ENCODE measurements at regions not wholly inside any gene's neighbourhood (a gene's known extent, or its start where the extent isn't known, plus 50 kb on each side); places are given as distances from the start of the nearest gene placed in this dataset.

DNA sequence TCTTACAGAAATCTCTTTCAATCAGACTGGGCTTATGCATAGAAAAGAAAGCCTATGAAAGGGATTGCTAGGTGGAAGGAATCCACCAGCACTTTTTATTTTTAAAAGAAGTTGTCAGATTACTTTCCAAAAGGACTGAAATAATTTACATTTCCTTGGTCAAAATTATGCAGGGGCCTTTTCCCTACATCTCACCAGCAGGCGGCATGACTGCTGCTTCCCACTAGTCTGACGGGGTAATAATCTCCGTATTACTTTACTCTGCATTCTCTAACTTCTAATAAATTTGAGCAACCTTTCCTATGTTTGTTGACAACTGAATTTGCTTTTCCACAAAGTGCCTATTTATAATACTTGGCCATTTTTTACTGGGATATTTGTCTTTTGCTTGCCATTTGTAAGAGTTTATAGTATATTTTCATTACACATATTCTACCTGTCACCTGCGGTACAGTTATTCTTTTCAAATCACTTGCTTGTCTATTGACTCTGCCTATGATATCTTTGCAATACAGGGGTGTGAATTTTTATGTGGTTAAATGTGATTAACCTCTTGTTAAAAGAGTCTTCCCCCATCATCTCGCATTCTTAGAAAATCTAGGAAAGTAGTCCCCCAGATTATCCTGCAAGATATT lies 51.9 kb upstream of the USP47 start:
- Mint-ChIP-seq H3K27me3 (peaks cover 9 to 17% of the 10 kb centered on the region in 2 donors), H3K4me1 (peaks cover 0 to 2% of the 10 kb centered on the region in 2 donors), H3K27ac (no peak overlapping the region), H3K9me3 (no peaks in the 10 kb centered on the region), H3K36me3 (no peaks in the 10 kb centered on the region), H3K4me3 (no peak overlapping the region)
- no peak for ATAC-seq (replicated peaks)
- DNase-seq: no peak

- Mint-ChIP-seq H3K4me1 (peaks cover 0 to 2% of the 10 kb centered on the region in 2 donors), H3K9me3 (no peaks in the 10 kb centered on the region), H3K4me3 (no peak overlapping the region), H3K27me3 (peaks cover 17 to 19% of the 10 kb centered on the region in 2 donors), H3K36me3 (no peaks in the 10 kb centered on the region), H3K27ac (no peak overlapping the region)
- DNase-seq (no peak), ATAC-seq (replicated peaks) (peak; percentile 25 to 33)
Measured at GRCh38 chr11:11788063-11788710, 53.6 kb upstream of the USP47 start.

- peaks cover 17 to 18% of the 10 kb centered on the region in 2 donors for H3K27me3 Mint-ChIP-seq
- no peaks in the 10 kb centered on the region for H3K36me3 Mint-ChIP-seq
- peaks cover 0 to 2% of the 10 kb centered on the region in 2 donors for H3K4me1 Mint-ChIP-seq
- DNase-seq (peak; percentile 48), ATAC-seq (replicated peaks) (peak; percentile 90 to 92)
- no peak overlapping the region for H3K4me3 Mint-ChIP-seq
- no peaks in the 10 kb centered on the region for H3K9me3 Mint-ChIP-seq
- no peak overlapping the region for H3K27ac Mint-ChIP-seq
Measured at GRCh38 chr11:11787305-11788062, 54.3 kb upstream of the USP47 start.

DNA sequence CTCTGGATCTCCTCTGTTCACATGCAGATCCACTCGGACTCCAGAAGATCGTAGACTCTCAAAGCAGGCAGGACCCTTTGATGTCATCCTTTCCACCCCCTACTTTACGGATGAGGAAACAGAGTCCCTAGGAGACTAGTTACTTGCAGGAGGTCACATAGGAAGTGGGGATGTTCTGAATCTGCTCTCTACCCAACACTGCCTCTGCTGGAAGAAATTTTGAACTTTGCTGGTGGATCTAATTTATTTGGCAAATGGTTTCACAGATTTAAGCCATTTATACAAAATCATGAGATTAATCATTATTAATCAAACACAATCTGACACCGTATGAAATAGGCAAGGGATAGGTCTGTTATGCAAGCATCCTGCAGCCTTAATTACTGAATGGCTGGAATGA lies 55.0 kb upstream of the USP47 start:
- H3K4me1 Mint-ChIP-seq: peaks cover 0 to 2% of the 10 kb centered on the region in 2 donors
- peaks cover 17 to 25% of the 10 kb centered on the region in 2 donors for H3K27me3 Mint-ChIP-seq
- H3K4me3 Mint-ChIP-seq: no peak overlapping the region
- no peaks in the 10 kb centered on the region for H3K9me3 Mint-ChIP-seq
- no peak overlapping the region for H3K27ac Mint-ChIP-seq
- DNase-seq: no peak
- H3K36me3 Mint-ChIP-seq: no peaks in the 10 kb centered on the region
- no peak for ATAC-seq (replicated peaks)

GRCh38 chr11:11786234-11786633 lies 55.5 kb upstream of the USP47 start:
- no peaks in the 10 kb centered on the region for H3K9me3 Mint-ChIP-seq
- H3K4me1 Mint-ChIP-seq: peaks cover 0 to 2% of the 10 kb centered on the region in 2 donors
- H3K36me3 Mint-ChIP-seq: no peaks in the 10 kb centered on the region
- peaks cover 19 to 29% of the 10 kb centered on the region in 2 donors for H3K27me3 Mint-ChIP-seq
- no peak overlapping the region for H3K4me3 Mint-ChIP-seq
- no peak overlapping the region for H3K27ac Mint-ChIP-seq
- ATAC-seq (replicated peaks) (no peak), DNase-seq (no peak)

DNA sequence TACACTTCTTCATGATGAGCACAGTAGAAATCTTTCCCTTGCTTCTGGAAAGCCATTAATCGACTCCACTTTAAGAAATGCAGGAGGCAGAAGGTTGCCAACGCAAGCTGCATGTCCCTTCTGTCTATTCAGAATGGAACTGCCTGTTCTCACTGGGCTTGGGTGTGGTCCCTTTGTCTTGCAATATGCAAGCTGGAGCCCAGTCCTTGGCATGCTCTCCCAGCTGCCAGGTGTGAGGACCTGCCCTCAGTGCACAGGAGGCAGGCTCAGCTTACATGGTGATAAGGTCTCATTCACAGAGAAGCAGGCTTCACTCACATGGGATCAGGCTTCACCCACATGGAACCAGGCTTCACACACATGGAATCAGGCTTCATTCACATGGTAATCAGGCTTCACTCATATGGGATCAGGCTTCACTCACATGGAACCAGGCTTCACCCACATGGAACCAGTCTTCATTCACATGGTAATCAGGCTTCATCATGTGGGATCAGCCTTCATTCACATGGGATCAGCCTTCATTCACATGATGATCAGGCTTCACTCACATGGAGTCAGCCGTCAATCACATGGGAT lies 59.2 kb upstream of the USP47 start:
- Mint-ChIP-seq H3K4me3 (no peak overlapping the region), H3K27ac (no peak overlapping the region), H3K27me3 (peaks cover 33 to 53% of the 10 kb centered on the region in 2 donors), H3K9me3 (no peaks in the 10 kb centered on the region), H3K4me1 (no peaks in the 10 kb centered on the region), H3K36me3 (no peaks in the 10 kb centered on the region)
- no peak for DNase-seq
- ATAC-seq (replicated peaks): no peak

DNA sequence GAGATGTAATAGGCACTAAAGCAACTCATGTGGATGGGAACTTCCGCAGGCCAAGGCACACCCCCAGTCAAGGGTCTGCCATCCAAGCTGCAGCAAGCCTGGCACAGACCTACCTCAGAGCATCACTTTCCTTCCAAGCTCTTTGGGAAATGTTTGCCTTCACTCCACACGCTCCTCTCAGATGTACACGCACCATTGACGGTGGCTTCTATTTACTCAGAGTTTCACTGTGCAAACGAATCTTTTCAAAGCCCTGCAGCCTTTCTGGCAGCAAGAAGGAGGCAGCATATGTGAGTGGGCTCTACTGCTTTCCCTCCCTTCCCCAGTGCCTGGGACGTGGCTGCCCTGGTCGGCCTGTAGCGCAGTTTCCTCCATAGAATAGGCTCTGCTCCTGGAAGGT lies 60.9 kb upstream of the USP47 start:
- no peak overlapping the region for H3K27ac Mint-ChIP-seq
- ATAC-seq (replicated peaks) (no peak), DNase-seq (no peak)
- H3K4me1 Mint-ChIP-seq: no peaks in the 10 kb centered on the region
- H3K27me3 Mint-ChIP-seq: peaks cover 32 to 57% of the 10 kb centered on the region in 2 donors
- no peak overlapping the region for H3K4me3 Mint-ChIP-seq
- H3K9me3 Mint-ChIP-seq: no peaks in the 10 kb centered on the region
- no peaks in the 10 kb centered on the region for H3K36me3 Mint-ChIP-seq

DNA sequence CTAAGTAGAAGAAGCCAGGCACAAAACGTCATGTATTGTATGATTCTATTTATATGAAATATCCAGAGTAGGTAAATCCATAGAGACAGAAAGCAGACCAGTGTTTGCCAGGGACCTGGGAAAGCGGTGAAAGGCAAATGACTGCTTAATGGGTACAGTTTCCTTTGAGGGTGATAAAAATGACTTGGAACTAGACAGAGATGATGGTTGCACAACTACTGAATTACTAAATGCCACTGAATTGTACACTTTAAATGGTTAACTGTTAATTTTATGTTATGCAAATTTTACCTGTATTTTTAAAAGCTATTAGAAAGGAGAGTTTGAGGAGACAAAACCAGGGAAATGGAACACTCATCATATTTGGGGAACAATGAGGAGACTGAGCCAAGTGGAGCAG lies 61.8 kb upstream of the USP47 start:
- H3K4me3 Mint-ChIP-seq: no peak overlapping the region
- H3K36me3 Mint-ChIP-seq: no peaks in the 10 kb centered on the region
- no peaks in the 10 kb centered on the region for H3K4me1 Mint-ChIP-seq
- DNase-seq (no peak), ATAC-seq (replicated peaks) (no peak)
- no peaks in the 10 kb centered on the region for H3K9me3 Mint-ChIP-seq
- no peak overlapping the region for H3K27ac Mint-ChIP-seq
- peaks cover 35 to 61% of the 10 kb centered on the region in 2 donors for H3K27me3 Mint-ChIP-seq

GRCh38 chr11:11777897-11778296 lies 63.9 kb upstream of the USP47 start:
- no peaks in the 10 kb centered on the region for H3K9me3 Mint-ChIP-seq
- ATAC-seq (replicated peaks) (no peak), DNase-seq (no peak)
- H3K4me1 Mint-ChIP-seq: no peaks in the 10 kb centered on the region
- peaks cover 30 to 67% of the 10 kb centered on the region in 2 donors for H3K27me3 Mint-ChIP-seq
- H3K27ac Mint-ChIP-seq: no peak overlapping the region
- no peak overlapping the region for H3K4me3 Mint-ChIP-seq
- H3K36me3 Mint-ChIP-seq: no peaks in the 10 kb centered on the region

DNA sequence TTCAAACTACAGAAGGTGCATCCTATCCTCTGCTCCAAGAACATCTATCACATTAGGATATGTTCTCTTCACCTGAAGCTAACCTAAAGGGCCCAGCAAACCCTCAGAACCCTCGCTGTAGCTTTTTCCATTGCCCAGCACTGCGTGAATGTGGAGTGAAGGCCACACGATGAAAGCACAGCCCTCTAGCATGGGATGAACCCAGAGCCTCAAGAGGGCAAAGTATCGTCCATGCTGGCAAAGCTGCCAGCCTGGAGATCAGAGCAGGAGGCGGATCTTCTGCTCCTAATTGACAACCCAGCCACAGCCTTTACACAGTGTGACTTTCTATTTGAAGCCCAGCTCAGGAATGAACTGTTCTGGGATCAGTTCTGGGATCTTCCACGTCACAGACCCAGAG lies 65.1 kb upstream of the USP47 start:
- DNase-seq: no peak
- Mint-ChIP-seq H3K4me1 (no peaks in the 10 kb centered on the region), H3K36me3 (no peaks in the 10 kb centered on the region), H3K27ac (no peak overlapping the region), H3K9me3 (no peaks in the 10 kb centered on the region), H3K4me3 (no peak overlapping the region), H3K27me3 (peaks cover 30 to 62% of the 10 kb centered on the region in 2 donors)
- no peak for ATAC-seq (replicated peaks)

- H3K27me3 Mint-ChIP-seq: peaks cover 26 to 66% of the 10 kb centered on the region in 2 donors
- no peaks in the 10 kb centered on the region for H3K36me3 Mint-ChIP-seq
- no peak overlapping the region for H3K4me3 Mint-ChIP-seq
- H3K9me3 Mint-ChIP-seq: no peaks in the 10 kb centered on the region
- ATAC-seq (replicated peaks) (no peak), DNase-seq (no peak)
- H3K27ac Mint-ChIP-seq: no peak overlapping the region
- no peaks in the 10 kb centered on the region for H3K4me1 Mint-ChIP-seq
Measured at GRCh38 chr11:11774928-11775327, 66.8 kb upstream of the USP47 start.

- H3K27me3 Mint-ChIP-seq: peaks cover 25 to 59% of the 10 kb centered on the region in 2 donors
- no peak overlapping the region for H3K4me3 Mint-ChIP-seq
- DNase-seq (no peak), ATAC-seq (replicated peaks) (no peak)
- H3K27ac Mint-ChIP-seq: no peak overlapping the region
- H3K36me3 Mint-ChIP-seq: no peaks in the 10 kb centered on the region
- H3K9me3 Mint-ChIP-seq: no peaks in the 10 kb centered on the region
- no peaks in the 10 kb centered on the region for H3K4me1 Mint-ChIP-seq
Measured at GRCh38 chr11:11772865-11773515, 68.8 kb upstream of the USP47 start.

GRCh38 chr11:11770921-11771486 lies 70.8 kb upstream of the USP47 start:
- Mint-ChIP-seq H3K4me1 (no peaks in the 10 kb centered on the region), H3K27ac (no peak overlapping the region), H3K27me3 (peaks cover 22 to 55% of the 10 kb centered on the region in 2 donors), H3K4me3 (no peak overlapping the region), H3K9me3 (no peaks in the 10 kb centered on the region), H3K36me3 (no peaks in the 10 kb centered on the region)
- ATAC-seq (replicated peaks): no peak
- DNase-seq: no peak

DNA sequence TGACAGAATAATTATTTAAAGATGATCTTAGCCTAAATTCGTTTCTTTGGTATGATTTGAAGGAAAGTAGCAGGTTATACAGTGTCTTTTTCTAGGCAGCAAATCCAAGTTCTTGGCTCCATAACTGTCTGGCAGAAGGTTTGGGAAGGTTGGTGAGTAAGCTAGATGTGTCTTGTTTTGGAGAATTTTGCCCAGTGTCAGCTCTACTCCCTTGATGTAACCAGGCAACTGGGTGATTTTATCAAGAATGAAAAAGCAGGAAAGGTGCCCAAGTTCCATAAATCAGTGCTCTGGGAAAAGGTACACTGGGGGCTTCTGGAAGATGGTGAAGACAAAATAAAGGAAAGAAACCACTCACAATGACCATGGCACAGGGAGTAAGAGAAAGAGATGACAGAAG lies 71.5 kb upstream of the USP47 start:
- Mint-ChIP-seq H3K9me3 (no peaks in the 10 kb centered on the region), H3K27me3 (peaks cover 23 to 55% of the 10 kb centered on the region in 2 donors), H3K4me1 (no peaks in the 10 kb centered on the region), H3K4me3 (no peak overlapping the region), H3K36me3 (no peaks in the 10 kb centered on the region), H3K27ac (no peak overlapping the region)
- no peak for DNase-seq
- ATAC-seq (replicated peaks): no peak

All from stimulated activated naive B cell treated with anti-CD40 and anti-IgM and Interleukin-4, amounts not matched to agents 10 μg/mL and 1 μg/mL and 100 μg/mL, for 72 hours (primary cell).